Breast epithelium (tissue), 3 donors: ENCODE measurements at regions not wholly inside any gene's neighbourhood (a gene's known extent, or its start where the extent isn't known, plus 50 kb on each side); places are given as distances from the start of the nearest gene placed in this dataset.

Experiments used
- POLR2A ChIP-seq: fragments of 450-650 bp; IDR thresholded peaks from one replicate; pipeline ENCODE4 v1.6.1; 2016; ENCODE audit warnings: antibody characterized with exemption, mild to moderate bottlenecking, moderate library complexity
- TF ChIP-seq, protein P1 (sequence below), 3 donors: fragments of 450-650 bp; IDR thresholded peaks; one replicate each; pipeline ENCODE4 v1.5.1; 2016 to 2017; ENCODE audit warnings: antibody characterized with exemption in 3 of 3, mild to moderate bottlenecking in 3 of 3, moderate library complexity in 3 of 3

- TF ChIP-seq POLR2A, result no peak
- TF ChIP-seq, protein P1, sequence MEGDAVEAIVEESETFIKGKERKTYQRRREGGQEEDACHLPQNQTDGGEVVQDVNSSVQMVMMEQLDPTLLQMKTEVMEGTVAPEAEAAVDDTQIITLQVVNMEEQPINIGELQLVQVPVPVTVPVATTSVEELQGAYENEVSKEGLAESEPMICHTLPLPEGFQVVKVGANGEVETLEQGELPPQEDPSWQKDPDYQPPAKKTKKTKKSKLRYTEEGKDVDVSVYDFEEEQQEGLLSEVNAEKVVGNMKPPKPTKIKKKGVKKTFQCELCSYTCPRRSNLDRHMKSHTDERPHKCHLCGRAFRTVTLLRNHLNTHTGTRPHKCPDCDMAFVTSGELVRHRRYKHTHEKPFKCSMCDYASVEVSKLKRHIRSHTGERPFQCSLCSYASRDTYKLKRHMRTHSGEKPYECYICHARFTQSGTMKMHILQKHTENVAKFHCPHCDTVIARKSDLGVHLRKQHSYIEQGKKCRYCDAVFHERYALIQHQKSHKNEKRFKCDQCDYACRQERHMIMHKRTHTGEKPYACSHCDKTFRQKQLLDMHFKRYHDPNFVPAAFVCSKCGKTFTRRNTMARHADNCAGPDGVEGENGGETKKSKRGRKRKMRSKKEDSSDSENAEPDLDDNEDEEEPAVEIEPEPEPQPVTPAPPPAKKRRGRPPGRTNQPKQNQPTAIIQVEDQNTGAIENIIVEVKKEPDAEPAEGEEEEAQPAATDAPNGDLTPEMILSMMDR (IDR thresholded peaks at IDR 0.05), result no peak
Measured at GRCh38 chr11:128300785-128301184, 286.6 kb downstream of the ETS1 start.
